WTC11 (cell line): ENCODE measurements at regions not wholly inside any gene's neighbourhood (a gene's known extent, or its start where the extent isn't known, plus 50 kb on each side); places are given as distances from the start of the nearest gene placed in this dataset.

Source experiments
- ZNF138 ChIP-seq: sonication (generic); formaldehyde crosslinking; conservative IDR thresholded peaks from 2 replicates; pipeline ENCODE4 v1.8.1; 2022; ENCODE audit warnings: mild to moderate bottlenecking, moderate library complexity, missing genetic modification reagents
- ZNF317 ChIP-seq: sonication (generic); formaldehyde crosslinking; IDR thresholded peaks from 2 replicates; pipeline ENCODE4 v1.8.1; 2023; ENCODE audit warnings: low read depth, mild to moderate bottlenecking, moderate library complexity, missing genetic modification reagents, borderline replicate concordance
- TF ChIP-seq, protein P1 (sequence below): fragments of 200-600 bp; IDR thresholded peaks from 2 replicates; pipeline ENCODE4 v1.8.0; 2022; ENCODE audit warnings: antibody characterized with exemption
- TF ChIP-seq, protein P2 (sequence below): sonication (generic); formaldehyde crosslinking; IDR thresholded peaks from 2 replicates; pipeline ENCODE4 v1.8.1; 2023; ENCODE audit warnings: mild to moderate bottlenecking, missing genetic modification reagents, moderate library complexity

DNA sequence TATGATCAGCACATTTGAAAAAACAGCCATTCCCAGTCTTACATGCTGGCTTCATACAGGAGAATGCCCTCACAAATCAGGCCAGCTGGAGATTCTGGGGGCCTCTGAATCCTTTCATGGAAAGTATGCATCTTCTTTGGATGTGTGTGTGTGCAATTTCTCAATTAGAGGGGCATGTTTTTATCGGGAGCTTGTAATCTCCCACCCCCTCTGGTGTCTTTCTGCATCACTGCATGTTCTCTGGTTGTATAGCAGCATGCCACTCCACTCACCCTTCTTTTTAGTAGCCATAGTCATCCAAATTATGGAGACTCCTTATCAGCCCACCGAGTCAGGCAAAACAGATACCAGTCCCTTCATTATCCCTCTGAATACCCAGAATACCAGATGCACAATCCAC lies 282.2 kb upstream of the SLIT2 start:
- TF ChIP-seq, protein P1, sequence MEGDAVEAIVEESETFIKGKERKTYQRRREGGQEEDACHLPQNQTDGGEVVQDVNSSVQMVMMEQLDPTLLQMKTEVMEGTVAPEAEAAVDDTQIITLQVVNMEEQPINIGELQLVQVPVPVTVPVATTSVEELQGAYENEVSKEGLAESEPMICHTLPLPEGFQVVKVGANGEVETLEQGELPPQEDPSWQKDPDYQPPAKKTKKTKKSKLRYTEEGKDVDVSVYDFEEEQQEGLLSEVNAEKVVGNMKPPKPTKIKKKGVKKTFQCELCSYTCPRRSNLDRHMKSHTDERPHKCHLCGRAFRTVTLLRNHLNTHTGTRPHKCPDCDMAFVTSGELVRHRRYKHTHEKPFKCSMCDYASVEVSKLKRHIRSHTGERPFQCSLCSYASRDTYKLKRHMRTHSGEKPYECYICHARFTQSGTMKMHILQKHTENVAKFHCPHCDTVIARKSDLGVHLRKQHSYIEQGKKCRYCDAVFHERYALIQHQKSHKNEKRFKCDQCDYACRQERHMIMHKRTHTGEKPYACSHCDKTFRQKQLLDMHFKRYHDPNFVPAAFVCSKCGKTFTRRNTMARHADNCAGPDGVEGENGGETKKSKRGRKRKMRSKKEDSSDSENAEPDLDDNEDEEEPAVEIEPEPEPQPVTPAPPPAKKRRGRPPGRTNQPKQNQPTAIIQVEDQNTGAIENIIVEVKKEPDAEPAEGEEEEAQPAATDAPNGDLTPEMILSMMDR, result no peak
- TF ChIP-seq ZNF317 (CRISPR knock-in tag) (no peak), ZNF138 (CRISPR knock-in tag) (no peak)
- TF ChIP-seq, protein P2, sequence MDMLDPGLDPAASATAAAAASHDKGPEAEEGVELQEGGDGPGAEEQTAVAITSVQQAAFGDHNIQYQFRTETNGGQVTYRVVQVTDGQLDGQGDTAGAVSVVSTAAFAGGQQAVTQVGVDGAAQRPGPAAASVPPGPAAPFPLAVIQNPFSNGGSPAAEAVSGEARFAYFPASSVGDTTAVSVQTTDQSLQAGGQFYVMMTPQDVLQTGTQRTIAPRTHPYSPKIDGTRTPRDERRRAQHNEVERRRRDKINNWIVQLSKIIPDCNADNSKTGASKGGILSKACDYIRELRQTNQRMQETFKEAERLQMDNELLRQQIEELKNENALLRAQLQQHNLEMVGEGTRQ, result no peak
